ENCODE measurements at regions not wholly inside any gene's neighbourhood (a gene's known extent, or its start where the extent isn't known, plus 50 kb on each side); places are given as distances from the start of the nearest gene placed in this dataset.

GRCh38 chrX:95996294-95996693 is 688.3 kb upstream of the DIAPH2 start:
- TF ChIP-seq, protein P1, sequence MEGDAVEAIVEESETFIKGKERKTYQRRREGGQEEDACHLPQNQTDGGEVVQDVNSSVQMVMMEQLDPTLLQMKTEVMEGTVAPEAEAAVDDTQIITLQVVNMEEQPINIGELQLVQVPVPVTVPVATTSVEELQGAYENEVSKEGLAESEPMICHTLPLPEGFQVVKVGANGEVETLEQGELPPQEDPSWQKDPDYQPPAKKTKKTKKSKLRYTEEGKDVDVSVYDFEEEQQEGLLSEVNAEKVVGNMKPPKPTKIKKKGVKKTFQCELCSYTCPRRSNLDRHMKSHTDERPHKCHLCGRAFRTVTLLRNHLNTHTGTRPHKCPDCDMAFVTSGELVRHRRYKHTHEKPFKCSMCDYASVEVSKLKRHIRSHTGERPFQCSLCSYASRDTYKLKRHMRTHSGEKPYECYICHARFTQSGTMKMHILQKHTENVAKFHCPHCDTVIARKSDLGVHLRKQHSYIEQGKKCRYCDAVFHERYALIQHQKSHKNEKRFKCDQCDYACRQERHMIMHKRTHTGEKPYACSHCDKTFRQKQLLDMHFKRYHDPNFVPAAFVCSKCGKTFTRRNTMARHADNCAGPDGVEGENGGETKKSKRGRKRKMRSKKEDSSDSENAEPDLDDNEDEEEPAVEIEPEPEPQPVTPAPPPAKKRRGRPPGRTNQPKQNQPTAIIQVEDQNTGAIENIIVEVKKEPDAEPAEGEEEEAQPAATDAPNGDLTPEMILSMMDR (IDR thresholded peaks at IDR 0.05; ENCODE audit: low read depth, low read length, missing input control) = no peak
- TF ChIP-seq RAD21 (IDR thresholded peaks at IDR 0.05) (no peak), JUND (IDR thresholded peaks at IDR 0.05) (no peak), EGR1 (IDR thresholded peaks at IDR 0.05; ENCODE audit: low read depth in 2 of 2) (no peak), TAF1 (conservative IDR thresholded peaks at IDR 0.05) (no peak)
- TF ChIP-seq, protein P2, sequence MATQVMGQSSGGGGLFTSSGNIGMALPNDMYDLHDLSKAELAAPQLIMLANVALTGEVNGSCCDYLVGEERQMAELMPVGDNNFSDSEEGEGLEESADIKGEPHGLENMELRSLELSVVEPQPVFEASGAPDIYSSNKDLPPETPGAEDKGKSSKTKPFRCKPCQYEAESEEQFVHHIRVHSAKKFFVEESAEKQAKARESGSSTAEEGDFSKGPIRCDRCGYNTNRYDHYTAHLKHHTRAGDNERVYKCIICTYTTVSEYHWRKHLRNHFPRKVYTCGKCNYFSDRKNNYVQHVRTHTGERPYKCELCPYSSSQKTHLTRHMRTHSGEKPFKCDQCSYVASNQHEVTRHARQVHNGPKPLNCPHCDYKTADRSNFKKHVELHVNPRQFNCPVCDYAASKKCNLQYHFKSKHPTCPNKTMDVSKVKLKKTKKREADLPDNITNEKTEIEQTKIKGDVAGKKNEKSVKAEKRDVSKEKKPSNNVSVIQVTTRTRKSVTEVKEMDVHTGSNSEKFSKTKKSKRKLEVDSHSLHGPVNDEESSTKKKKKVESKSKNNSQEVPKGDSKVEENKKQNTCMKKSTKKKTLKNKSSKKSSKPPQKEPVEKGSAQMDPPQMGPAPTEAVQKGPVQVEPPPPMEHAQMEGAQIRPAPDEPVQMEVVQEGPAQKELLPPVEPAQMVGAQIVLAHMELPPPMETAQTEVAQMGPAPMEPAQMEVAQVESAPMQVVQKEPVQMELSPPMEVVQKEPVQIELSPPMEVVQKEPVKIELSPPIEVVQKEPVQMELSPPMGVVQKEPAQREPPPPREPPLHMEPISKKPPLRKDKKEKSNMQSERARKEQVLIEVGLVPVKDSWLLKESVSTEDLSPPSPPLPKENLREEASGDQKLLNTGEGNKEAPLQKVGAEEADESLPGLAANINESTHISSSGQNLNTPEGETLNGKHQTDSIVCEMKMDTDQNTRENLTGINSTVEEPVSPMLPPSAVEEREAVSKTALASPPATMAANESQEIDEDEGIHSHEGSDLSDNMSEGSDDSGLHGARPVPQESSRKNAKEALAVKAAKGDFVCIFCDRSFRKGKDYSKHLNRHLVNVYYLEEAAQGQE (IDR thresholded peaks at IDR 0.05) = no peak
